Stimulated activated CD8-positive, alpha-beta memory T cell treated with anti-CD3 and anti-CD28 coated beads, Interleukin-2, amount 100 ng/mL, for 48 hours (primary cell): ENCODE measurements at regions not wholly inside any gene's neighbourhood (a gene's known extent, or its start where the extent isn't known, plus 50 kb on each side); places are given as distances from the start of the nearest gene placed in this dataset.

Experiments
- DNase-seq, 2 donors: peaks; one replicate each; pipeline ENCODE4 v3.0.0-alpha.2; 2020; ENCODE audit warnings: low read depth in 2 of 2

DNA sequence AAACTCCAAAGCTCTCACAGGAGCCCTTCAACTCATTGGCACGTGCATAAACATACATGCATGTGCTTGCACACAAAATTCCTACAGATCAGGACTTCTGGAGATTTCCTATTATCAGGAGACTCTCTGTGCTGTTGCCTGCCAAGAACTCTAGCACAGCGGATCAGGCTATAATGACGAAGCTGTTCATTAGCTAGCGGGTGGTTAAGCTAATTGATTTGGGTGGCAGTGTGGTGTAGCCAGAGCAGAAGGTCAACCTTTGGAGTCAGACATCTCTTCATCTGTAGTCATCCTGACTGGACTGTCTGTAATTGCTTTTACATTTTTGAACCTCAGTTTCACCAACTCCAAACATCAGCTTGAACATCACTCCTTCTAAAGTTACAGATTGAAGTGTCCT lies 69.0 kb downstream of the KIF2B start:
- no peak for DNase-seq

- no peak for DNase-seq
These were observed 69.5 kb downstream of the KIF2B start for GRCh38 chr17:53892222-53892621.

DNA sequence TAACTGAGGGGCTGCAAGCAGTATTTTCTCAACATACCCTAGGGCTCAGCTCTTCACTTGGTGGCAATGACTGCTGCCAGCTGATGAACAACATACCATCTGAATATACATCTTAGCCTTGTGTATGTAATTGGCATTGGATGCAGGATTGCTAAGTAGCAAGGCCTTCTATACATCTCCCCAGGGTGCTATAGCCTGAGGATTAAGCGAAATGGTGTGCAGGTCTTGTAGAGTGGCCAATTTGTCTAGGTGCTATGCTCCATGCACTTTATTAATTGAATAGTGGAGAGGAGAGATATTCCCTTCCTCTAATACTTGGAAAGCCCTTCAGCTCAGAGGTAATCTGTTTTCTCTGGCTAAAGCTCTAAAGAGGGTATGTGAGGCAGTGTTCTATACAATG lies 71.9 kb downstream of the KIF2B start:
- no peak for DNase-seq

DNA sequence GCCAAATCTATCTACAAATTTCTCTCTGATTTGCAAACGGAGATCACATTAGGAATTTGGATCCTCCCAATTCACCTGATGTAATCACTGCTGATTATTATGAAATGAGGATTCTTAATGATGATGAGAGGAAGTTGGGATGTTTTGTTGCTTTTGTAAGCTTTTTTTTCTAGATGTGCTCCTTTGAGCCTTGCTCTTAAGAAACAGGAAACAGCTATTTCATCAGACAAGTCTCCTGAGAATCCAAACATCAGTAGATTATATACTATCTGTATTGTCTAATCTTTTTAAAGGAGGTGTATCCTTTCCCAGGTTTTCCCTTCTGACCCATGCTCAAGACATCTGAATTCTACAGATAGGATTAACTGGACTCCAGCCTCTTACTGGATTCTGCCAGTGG lies 73.3 kb downstream of the KIF2B start:
- no peak for DNase-seq

- no peak for DNase-seq
These were observed 78.2 kb downstream of the KIF2B start for GRCh38 chr17:53900951-53901350.

- no peak for DNase-seq
These were observed 84.7 kb downstream of the KIF2B start for GRCh38 chr17:53907435-53907834.

GRCh38 chr17:53909802-53910201 lies 87.1 kb downstream of the KIF2B start:
- DNase-seq, result no peak

GRCh38 chr17:53912117-53912516 lies 89.4 kb downstream of the KIF2B start:
- DNase-seq, result no peak

- no peak for DNase-seq
These were observed 96.6 kb downstream of the KIF2B start for GRCh38 chr17:53919356-53919755.

- no peak for DNase-seq
These were observed 102.1 kb downstream of the KIF2B start for GRCh38 chr17:53924530-53925455.

DNA sequence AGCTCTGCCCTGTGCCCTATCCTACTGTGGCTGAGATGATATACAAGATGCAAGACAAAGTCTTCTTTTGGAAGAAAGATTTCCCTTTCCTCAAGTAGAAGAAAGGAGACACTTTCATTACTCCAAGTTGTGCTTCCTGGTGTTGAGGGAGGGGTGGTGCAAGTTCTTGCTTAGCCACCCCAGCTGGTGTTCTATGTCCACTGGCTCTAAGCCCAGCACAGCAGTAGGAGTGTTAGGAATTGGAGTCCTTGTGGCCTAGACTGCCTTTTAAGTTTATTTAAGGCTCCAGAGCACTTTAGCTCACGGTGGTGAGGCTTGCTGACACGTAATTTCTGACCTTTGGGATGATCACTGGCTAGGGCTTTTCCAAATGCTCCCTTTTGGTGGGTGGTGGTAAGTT lies 109.7 kb downstream of the KIF2B start:
- DNase-seq, result no peak

DNA sequence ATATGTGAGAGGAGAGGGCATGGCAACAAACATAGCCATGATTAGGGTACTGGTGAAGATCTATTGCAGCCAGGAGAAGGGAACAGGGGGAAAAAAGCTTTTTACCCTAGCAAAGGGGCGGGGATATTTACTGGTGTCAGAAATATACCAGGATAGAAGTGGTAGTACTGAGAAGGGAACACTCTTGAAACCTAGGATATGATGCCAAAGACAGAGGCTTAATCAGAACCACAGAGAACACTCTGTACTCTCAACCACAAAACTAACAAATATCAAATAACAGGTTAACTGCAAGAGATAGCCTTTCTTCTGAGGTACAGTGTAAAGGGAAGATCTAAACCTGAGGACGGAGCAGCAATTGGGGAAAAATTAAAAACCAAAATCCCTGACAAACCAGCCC lies 112.2 kb downstream of the KIF2B start:
- no peak for DNase-seq

DNA sequence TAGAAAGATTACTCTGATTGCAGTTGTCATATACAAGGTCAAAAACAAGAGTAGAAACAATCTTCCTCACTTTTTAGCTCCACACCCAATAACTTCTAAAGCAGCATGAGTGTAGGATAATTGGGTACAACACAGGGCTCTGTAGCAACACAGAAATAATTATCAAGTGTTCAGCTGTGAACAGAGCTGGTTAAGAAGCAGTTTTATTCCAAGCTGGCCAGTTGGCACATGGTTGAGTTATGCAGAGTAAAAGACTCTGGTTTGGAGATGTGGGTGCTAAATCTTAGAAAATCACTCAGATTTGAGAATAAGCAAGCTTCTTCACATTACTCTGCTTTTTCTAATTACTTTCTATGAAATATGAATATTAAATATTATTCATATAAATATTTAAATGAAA lies 118.5 kb downstream of the KIF2B start:
- no peak for DNase-seq

DNA sequence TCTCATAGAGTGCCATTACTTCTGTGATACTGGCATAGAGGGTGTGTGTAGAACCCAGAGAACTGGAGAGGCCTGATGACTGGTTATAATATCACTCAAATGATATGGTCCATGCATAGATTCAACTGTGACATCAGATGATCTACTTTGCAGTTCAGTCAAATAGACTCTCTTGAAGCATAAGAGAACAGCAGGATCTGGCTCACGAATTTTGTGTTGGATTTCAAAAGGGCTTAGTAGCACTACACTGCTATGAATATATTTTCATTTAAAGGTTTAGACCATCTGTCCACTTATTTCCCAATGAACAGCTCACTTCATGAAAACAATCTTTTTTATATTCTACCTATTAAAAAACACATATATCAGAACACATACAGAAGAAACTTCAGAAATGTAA lies 119.7 kb downstream of the KIF2B start:
- DNase-seq, result no peak

GRCh38 chr17:53942898-53943297 lies 120.2 kb downstream of the KIF2B start:
- DNase-seq, result no peak

- DNase-seq, result no peak
These were observed 125.6 kb downstream of the KIF2B start for GRCh38 chr17:53948323-53948722.

GRCh38 chr17:53949473-53950090 lies 126.9 kb downstream of the KIF2B start:
- no peak for DNase-seq

DNA sequence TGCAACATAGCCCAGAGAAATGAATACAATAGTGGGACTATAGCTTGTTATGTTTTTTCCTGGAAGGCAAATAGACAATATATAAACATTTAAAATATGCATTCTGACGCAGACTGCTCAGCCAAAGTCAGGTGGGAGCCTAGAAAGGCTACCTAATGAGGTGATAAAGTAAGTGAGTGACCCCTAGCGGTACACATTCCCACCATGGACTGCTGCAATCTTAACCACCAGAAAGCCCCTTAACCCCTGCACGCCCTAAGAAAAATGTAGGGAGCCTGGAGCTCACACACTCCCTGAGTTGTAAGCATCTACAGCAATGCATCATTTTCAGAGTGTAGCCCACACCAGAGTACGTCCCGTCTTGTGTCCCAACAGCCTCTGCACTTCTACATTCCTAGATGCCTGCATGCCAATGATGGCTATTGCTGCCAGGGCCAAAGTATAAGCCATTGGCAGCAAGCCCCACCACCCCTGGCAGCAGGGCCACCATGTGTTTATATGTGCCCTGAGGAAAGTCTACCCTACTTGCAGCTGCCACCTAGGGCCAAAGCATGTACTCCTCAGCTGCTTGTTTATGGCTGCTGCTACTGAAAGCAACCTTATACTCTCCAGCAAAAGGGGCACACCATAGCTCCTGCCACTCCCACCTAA lies 127.6 kb downstream of the KIF2B start:
- DNase-seq, result no peak

DNA sequence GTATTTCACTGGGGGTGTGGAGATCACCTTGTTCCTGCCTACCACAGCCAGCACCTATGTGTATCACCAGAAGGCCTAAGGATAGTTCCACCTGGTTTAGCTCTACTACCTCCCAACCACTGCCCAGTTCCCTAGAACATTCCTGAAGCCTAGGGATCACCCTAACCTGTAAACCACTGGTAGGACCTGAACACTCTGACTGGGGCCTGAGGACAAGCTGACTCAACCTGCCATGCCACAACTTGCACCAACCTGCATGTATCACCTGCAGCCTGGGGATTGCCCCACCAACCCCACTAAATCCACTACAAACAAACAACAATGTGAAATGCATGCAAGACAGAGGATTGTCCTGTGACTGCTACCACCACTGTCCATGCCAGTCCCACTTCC lies 128.1 kb downstream of the KIF2B start:
- no peak for DNase-seq

DNA sequence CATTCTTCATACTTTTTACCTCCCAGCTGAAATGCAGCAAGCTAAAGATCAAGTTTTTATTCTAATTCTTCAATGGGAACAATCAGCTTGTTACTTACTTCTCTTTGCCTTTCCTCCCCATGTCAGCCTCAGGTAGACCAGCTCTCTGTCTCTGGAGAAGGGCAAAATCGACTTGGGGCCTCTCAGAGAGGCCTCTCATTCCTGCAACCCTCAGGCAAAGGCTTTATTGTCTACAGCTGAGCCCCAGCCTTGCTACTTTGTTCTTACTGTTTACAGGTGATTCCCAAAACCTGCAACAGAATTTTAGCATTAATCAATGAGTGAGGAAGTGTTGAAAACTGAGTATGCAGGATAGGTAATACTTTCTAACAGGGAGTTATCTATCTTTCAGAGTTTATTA lies 148.6 kb downstream of the KIF2B start:
- no peak for DNase-seq

- DNase-seq, result no peak
These were observed 157.3 kb downstream of the KIF2B start for GRCh38 chr17:53979991-53980390.

- no peak for DNase-seq
These were observed 173.4 kb downstream of the KIF2B start for GRCh38 chr17:53996131-53996530.

DNA sequence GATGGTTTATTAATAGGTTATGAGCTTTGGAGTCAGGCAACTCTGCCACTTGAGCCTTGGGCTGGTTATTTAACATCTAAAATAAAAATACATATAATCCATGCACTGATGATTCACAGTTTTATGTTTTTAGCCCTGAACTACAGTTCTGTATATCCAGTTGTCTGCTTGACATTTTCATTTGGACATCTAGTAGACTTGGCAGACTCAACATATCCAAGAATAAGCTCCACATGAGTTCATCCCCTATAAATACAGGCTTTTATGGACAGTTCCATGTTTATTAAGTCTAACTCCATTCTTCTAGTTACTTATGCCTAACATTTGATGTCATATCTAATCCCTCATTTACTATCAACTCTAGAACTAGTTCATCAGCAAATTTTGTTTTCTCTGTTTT lies 174.2 kb downstream of the KIF2B start:
- DNase-seq, result no peak
